Neutrophil (primary cell): ENCODE measurements at regions not wholly inside any gene's neighbourhood (a gene's known extent, or its start where the extent isn't known, plus 50 kb on each side); places are given as distances from the start of the nearest gene placed in this dataset.

Source experiments
- H3K27ac ChIP-seq: fragments of 200-600 bp; sonication (generic); 2 replicates; pipeline ENCODE4 v1.5.1; 2016; ENCODE audit warnings: mild to moderate bottlenecking, moderate library complexity
- H3K27me3 ChIP-seq: fragments of 200-600 bp; sonication (generic); 2 replicates; pipeline ENCODE4 v1.6.0; 2016; ENCODE audit warnings: mild to moderate bottlenecking
- H3K36me3 ChIP-seq: fragments of 200-600 bp; sonication (generic); 2 replicates; pipeline ENCODE4 v1.5.1; 2017
- H3K4me1 ChIP-seq, 2 experiments: fragments of 200-600 bp in 1 of 2; sonication (generic) in 1 of 2; 1 replicate in 1 of 2; 2 replicates in 1 of 2; pipeline versions ENCODE4 v1.5.1 to v1.6.1; 2013 to 2016; ENCODE audit warnings: low read depth in 1 of 2, low read length in 1 of 2, mild to moderate bottlenecking in 1 of 2, moderate library complexity in 1 of 2; ENCODE audit not compliant: control insufficient read depth in 1 of 2, insufficient read depth in 1 of 2
- H3K4me3 ChIP-seq, 2 experiments: fragments of 200-600 bp in 1 of 2; sonication (generic) in 1 of 2; 1 replicate in 1 of 2; 2 replicates in 1 of 2; pipeline ENCODE4 v1.5.1; 2013 to 2016; ENCODE audit warnings: low read depth in 1 of 2, low read length in 1 of 2, mild to moderate bottlenecking in 1 of 2, moderate library complexity in 1 of 2
- H3K9me3 ChIP-seq: fragments of 200-600 bp; sonication (generic); 2 replicates; pipeline ENCODE4 v1.5.1; 2016
- CTCF ChIP-seq: fragments of 200-600 bp; sonication (generic); IDR thresholded peaks from 2 replicates; pipeline ENCODE4 v1.5.1; 2016; ENCODE audit warnings: antibody characterized with exemption

- no peaks in the 10 kb centered on the region for H3K4me1 ChIP-seq
- no peaks in the 10 kb centered on the region for H3K36me3 ChIP-seq
- no peaks in the 10 kb centered on the region for H3K27me3 ChIP-seq
- H3K27ac ChIP-seq, result no peak overlapping the region
- no peak for TF ChIP-seq CTCF
- no peaks in the 10 kb centered on the region for H3K9me3 ChIP-seq
- H3K4me3 ChIP-seq, result no peak overlapping the region
Observed at GRCh38 chr18:46282177-46282570, 178.0 kb downstream of the HAUS1 start.

- Histone ChIP-seq H3K27ac (no peak overlapping the region), H3K4me3 (no peak overlapping the region), H3K9me3 (no peaks in the 10 kb centered on the region), H3K27me3 (no peaks in the 10 kb centered on the region), H3K36me3 (no peaks in the 10 kb centered on the region), H3K4me1 (no peaks in the 10 kb centered on the region)
- no peak for TF ChIP-seq CTCF
Observed at GRCh38 chr18:46282646-46283045, 178.5 kb downstream of the HAUS1 start.

GRCh38 chr18:46283268-46283667, 179.1 kb downstream of the HAUS1 start:
- H3K4me3 ChIP-seq, result no peak overlapping the region
- no peak overlapping the region for H3K27ac ChIP-seq
- no peaks in the 10 kb centered on the region for H3K9me3 ChIP-seq
- H3K27me3 ChIP-seq, result no peaks in the 10 kb centered on the region
- no peaks in the 10 kb centered on the region for H3K36me3 ChIP-seq
- TF ChIP-seq CTCF, result no peak
- no peaks in the 10 kb centered on the region for H3K4me1 ChIP-seq

GRCh38 chr18:46283895-46284295, 179.7 kb downstream of the HAUS1 start:
- H3K4me3 ChIP-seq, result no peak overlapping the region
- no peaks in the 10 kb centered on the region for H3K36me3 ChIP-seq
- no peaks in the 10 kb centered on the region for H3K4me1 ChIP-seq
- H3K9me3 ChIP-seq, result no peaks in the 10 kb centered on the region
- no peak for TF ChIP-seq CTCF
- H3K27ac ChIP-seq, result no peak overlapping the region
- no peaks in the 10 kb centered on the region for H3K27me3 ChIP-seq

- Histone ChIP-seq H3K9me3 (no peaks in the 10 kb centered on the region), H3K27me3 (peaks cover 10% of the 10 kb centered on the region), H3K27ac (no peak overlapping the region), H3K4me1 (peaks cover 4% of the 10 kb centered on the region in 2 experiments), H3K36me3 (no peaks in the 10 kb centered on the region), H3K4me3 (no peak overlapping the region)
- TF ChIP-seq CTCF, result no peak
Observed at GRCh38 chr18:46289463-46289862, 185.3 kb downstream of the HAUS1 start.

GRCh38 chr18:46289931-46290330, 185.7 kb downstream of the HAUS1 start:
- Histone ChIP-seq H3K4me1 (peaks cover 4% of the 10 kb centered on the region in 2 experiments), H3K4me3 (no peak overlapping the region), H3K27ac (no peak overlapping the region), H3K36me3 (no peaks in the 10 kb centered on the region), H3K9me3 (no peaks in the 10 kb centered on the region), H3K27me3 (peaks cover 10% of the 10 kb centered on the region)
- TF ChIP-seq CTCF, result no peak
